ENCODE measurements at regions not wholly inside any gene's neighbourhood (a gene's known extent, or its start where the extent isn't known, plus 50 kb on each side); places are given as distances from the start of the nearest gene placed in this dataset.
"Not testable (repeated sequence)": the region's sequence is repeated elsewhere in the genome, so short reads cannot be mapped to it uniquely, and the experiment has no call there.

GRCh38 chr10:11403646-11404045 is 207.8 kb downstream of the USP6NL start:
- not testable (repeated sequence) for H3K9me3 ChIP-seq, ATAC-seq, H3K27me3 ChIP-seq, H3K36me3 ChIP-seq, H3K4me1 ChIP-seq, H3K27ac ChIP-seq, H3K4me3 ChIP-seq
- no CpG with 5 or more reads among the region's 2 CpGs for WGBS, 2 donors (ENCODE audit: low coverage in 1 of 2)

- WGBS, 2 donors (ENCODE audit: low coverage in 1 of 2), result 65 to 80% methylated on average over 6 of the region's 11 CpGs
These were observed 208.3 kb downstream of the USP6NL start for GRCh38 chr10:11403116-11403515.

DNA sequence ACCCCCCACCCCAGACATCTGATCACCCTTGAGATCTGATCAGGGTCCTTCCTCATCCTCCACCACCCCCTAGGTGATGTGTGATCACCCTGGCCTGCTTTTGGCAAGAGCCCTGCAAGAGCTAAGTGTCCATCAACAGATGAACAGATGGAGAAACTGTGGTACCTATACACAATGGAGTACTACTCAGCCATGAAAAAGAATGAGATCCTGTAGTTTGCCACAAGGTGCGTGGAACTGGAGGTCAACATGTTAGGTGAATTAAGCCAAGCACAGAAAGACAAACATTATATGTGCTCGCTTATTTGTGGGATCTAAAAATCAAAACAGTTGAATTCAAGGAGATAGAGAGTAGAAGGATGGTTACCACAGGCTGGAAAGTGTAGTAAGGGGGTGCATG is 209.1 kb downstream of the USP6NL start:
- Histone ChIP-seq H3K9me3 (no peaks in the 10 kb centered on the region), H3K27ac (no peak overlapping the region), H3K27me3 (no peaks in the 10 kb centered on the region), H3K36me3 (no peaks in the 10 kb centered on the region), H3K4me3 (no peak overlapping the region), H3K4me1 (no peaks in the 10 kb centered on the region)
- TF ChIP-seq CTCF (IDR thresholded peaks at IDR 0.05), result no peak
- no peak for TF ChIP-seq POLR2AphosphoS5 (IDR thresholded peaks at IDR 0.05)
- no peak for TF ChIP-seq POLR2A (IDR thresholded peaks at IDR 0.05)
- TF ChIP-seq EP300 (IDR thresholded peaks at IDR 0.05), result no peak
- 93 to 100% methylated on average over 2 of the region's 2 CpGs for WGBS, 2 donors (ENCODE audit: low coverage in 1 of 2)
- no peak for ATAC-seq

More at GRCh38 chr10:11403116-11403515, 208.3 kb downstream of the USP6NL start:
- Histone ChIP-seq H3K4me1 (no peaks in the 10 kb centered on the region), H3K36me3 (no peaks in the 10 kb centered on the region), H3K27ac (no peak overlapping the region), H3K9me3 (no peaks in the 10 kb centered on the region), H3K27me3 (no peaks in the 10 kb centered on the region), H3K4me3 (no peak overlapping the region)
- TF ChIP-seq POLR2A (IDR thresholded peaks at IDR 0.05) (no peak), POLR2AphosphoS5 (IDR thresholded peaks at IDR 0.05) (no peak), CTCF (IDR thresholded peaks at IDR 0.05) (no peak), EP300 (IDR thresholded peaks at IDR 0.05) (no peak)
- no peak for ATAC-seq

DNA sequence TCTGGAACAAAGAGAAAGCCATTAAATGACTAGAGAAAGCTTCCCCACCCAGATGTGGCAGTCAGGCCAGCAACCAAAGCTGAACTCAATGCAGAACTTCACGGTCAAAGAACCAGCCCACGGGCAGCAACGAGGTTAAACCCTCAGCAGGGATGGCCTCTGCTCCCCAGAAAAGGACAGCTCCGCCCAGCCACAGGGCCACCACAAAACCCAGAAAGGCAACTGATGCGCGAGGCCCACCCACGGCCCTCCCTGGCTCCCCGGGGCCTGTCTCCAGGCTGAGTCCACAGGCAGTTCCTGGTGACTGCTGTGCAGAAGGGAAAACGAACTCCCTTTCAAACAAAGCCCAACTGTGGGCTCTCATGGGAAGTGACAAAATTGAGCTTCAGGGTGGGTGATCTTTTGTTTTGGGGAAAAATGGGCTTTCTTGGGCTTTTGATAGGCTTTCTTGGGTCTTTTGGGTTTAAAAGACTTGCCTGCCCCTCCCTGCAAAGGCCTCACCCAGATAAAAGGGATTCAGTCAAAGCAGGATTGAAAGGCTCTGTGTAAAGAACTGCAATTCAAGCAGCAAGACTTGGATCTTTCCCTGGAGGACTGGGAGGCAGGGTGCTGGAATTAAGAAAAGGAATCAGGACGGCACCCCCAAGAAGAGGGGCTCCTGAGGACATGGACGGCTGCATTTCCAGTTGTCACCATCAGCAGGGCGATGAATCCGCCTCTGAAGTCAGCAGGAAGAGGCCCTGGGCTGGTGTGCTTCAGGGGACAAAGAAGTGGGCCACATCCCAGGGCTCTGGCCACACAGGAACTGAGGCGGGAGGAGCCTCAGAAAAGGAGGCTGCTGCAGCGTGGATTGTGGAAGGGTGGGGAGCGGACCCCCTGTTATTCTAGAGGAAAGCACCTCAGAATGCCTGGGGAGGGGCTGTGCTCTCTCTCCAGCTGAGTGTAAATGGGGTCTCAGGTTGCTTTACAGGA is 209.9 kb downstream of the USP6NL start:
- no peaks in the 10 kb centered on the region for H3K9me3 ChIP-seq
- H3K36me3 ChIP-seq, result no peaks in the 10 kb centered on the region
- H3K4me3 ChIP-seq, result no peak overlapping the region
- WGBS, 2 donors (ENCODE audit: low coverage in 1 of 2), result 75 to 100% methylated on average over 2 to 4 of the region's 16 CpGs
- ATAC-seq, result no peak
- no peaks in the 10 kb centered on the region for H3K27me3 ChIP-seq
- H3K4me1 ChIP-seq, result no peaks in the 10 kb centered on the region
- no peak overlapping the region for H3K27ac ChIP-seq
- TF ChIP-seq POLR2A (IDR thresholded peaks at IDR 0.05), result no peak
- no peak for TF ChIP-seq CTCF (IDR thresholded peaks at IDR 0.05)
- no peak for TF ChIP-seq POLR2AphosphoS5 (IDR thresholded peaks at IDR 0.05)
- TF ChIP-seq EP300 (IDR thresholded peaks at IDR 0.05), result no peak

DNA sequence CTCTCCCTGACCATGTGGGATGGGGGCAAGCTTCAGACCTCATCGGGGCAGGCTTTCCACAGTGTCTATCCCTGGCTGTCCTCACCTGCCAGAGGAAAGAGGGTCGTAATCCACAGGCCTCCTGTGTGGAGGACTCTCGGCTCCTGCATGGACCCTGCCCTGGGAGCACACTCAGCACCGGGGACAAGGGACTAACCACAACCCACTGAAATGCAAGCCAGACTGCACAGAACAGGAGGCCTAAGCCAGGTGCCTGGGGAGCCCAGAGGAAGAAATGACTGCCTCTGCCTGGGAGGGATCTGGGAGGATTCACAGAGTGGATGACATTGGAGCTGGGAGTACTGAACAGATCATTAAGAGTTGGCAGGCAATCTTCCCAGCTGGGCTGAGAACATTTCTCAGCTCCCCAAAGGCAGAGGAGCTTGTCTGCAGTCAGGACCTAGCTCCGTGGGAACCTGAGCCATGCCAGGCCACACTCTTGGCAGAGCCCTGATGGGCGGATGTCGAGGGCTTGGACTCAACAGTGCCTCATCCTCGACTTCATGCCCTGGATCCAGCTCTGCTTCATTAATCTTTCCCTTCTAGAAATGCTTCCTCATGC is 213.4 kb downstream of the USP6NL start:
- Histone ChIP-seq H3K36me3 (no peaks in the 10 kb centered on the region), H3K27ac (no peak overlapping the region), H3K27me3 (no peaks in the 10 kb centered on the region), H3K9me3 (no peaks in the 10 kb centered on the region), H3K4me3 (no peak overlapping the region), H3K4me1 (no peaks in the 10 kb centered on the region)
- TF ChIP-seq POLR2A (IDR thresholded peaks at IDR 0.05) (no peak), CTCF (IDR thresholded peaks at IDR 0.05) (no peak), EP300 (IDR thresholded peaks at IDR 0.05) (no peak), POLR2AphosphoS5 (IDR thresholded peaks at IDR 0.05) (no peak)
- peak; percentile 19 for ATAC-seq
- WGBS, 2 donors (ENCODE audit: low coverage in 1 of 2), result 46% methylated on average over 2 of the region's 8 CpGs; no CpG with 5 or more reads in 1 of the 2 donors

Data from gastroesophageal sphincter (tissue), 4 donors.